HG02870 (cell line): ENCODE measurements at regions not wholly inside any gene's neighbourhood (a gene's known extent, or its start where the extent isn't known, plus 50 kb on each side); places are given as distances from the start of the nearest gene placed in this dataset.
"Not testable (repeated sequence)": the region's sequence is repeated elsewhere in the genome, so short reads cannot be mapped to it uniquely, and the experiment has no call there.

Experiments used
- ATAC-seq: cut with Tn5 transposase; IDR thresholded peaks from one replicate; pipeline ENCODE4 v1.9.1; 2021; ENCODE audit warnings: mild to moderate bottlenecking, moderate library complexity; ENCODE audit not compliant: unreplicated experiment

- no peak for ATAC-seq
These were observed 136.8 kb upstream of the PRKD1 start for GRCh38 chr14:30064454-30064853.

DNA sequence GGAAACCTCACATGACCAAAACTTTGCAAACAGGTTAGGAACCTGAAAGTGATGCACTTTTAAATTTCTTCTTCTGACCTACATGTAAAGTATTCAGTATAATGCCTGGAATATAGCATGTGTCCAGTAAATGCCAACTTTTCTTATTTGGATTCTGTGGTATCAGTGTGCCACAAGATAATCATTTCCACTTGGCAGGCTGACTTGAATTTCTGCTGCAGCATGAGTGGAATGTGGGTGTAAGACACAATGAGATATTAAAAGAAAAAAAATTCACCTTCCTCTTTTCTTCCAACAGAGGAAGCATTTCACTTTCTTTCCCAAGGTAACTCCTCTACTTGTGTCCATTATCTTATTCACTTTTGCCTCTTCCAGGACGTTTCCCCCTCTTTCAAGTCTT lies 141.9 kb upstream of the PRKD1 start:
- ATAC-seq: no peak

DNA sequence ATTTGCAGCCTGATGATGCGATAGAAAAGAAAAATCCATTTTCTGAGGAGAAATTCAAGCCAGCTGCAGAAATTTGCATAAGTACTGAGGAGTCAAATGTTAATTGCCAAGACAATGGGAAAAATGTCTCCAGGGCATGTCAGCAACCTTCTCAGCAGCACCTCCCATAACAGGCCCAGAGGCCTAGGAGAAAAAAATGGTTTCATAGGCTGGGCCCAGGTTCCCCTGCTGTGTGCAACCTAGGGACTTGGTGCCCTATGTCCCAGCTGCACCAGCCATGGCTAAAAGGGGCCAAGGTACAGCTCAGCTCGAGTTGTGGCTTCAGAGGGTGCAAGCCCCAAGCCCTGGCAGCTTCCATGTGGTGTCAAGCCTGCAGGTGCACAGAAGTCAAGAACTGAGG lies 144.8 kb upstream of the PRKD1 start:
- not testable (repeated sequence) for ATAC-seq

DNA sequence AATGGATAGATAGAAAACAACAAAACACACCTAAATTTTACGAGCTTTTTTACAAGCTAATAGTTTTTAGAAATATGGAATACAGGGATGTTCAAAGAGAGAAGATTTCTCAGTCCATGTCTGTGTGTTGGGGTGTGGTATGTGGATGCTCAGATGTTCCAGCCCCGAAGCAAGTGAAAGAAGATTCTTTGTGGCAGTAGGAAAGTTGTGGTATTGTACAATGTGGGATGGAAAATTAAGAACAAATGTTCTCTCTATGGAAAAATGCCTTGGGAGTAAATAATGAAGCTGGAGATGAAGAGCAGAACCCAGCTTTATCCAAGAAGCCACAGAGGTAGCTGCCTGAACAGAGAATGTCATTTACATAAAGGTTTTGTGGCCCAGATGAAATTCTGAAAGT lies 150.3 kb upstream of the PRKD1 start:
- no peak for ATAC-seq

DNA sequence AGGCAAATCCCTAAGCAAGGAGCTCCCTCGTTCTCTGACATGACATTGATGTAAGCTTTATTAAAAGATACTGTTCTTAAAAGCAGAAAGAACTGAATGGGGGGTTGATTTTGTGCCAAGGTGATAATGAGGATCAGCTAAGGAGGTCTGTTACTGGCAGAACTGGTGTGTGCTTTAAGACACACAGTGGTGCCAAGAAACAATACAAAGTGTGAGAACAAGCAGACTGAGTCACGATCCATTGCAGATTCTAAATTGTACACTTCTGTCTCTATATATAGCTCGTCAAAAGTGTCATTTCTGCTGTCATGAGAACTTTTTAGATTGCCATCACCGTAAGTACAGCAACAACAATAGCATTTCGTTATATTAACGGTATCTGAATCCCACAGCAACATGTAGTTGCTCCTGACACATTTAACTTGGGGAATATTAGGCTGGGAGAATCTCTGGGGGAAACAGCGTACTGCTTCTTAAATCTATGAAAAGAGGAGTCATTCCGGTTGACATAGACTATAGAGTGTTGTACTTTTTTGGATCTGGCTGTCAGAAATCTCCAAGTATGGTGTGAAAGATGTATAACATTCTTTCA lies 151.3 kb upstream of the PRKD1 start:
- ATAC-seq: no peak

DNA sequence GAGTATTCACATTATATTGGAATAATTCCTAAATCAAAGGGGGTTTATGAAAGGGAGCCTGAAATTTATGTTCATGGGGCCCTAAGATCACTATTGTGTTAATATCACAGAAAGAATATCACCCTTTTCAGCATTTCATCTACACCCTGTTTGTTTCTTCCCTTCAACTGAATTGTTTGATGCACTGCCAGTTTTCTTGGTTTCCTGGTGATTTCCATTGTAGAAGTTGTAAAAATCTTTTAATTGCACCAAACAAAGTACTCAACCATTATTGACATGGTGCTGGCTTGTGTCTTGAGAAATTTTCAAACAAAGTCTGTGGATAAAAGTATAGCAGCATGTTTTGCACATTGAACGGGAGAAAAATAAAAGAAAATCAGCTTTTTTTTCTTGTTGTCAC lies 154.8 kb upstream of the PRKD1 start:
- no peak for ATAC-seq

DNA sequence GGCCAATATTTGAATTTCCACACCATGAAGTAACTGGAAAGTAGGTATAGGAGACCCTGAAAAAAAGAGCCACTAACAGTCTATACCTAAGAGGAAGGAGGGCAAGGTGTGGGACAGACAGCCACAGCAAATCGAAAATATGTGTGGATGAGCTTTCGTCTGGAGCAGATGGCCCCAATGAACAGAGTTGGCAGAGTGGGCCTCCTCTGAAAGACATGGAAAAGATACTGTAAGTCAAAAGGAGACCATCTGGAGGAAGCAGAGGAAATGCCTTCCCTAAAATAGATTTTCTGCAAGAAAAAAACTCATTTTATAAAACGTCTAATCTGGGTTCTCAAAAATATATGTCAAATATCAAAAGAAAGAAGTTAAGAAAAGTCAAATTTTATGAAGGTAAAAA lies 157.2 kb upstream of the PRKD1 start:
- no peak for ATAC-seq

DNA sequence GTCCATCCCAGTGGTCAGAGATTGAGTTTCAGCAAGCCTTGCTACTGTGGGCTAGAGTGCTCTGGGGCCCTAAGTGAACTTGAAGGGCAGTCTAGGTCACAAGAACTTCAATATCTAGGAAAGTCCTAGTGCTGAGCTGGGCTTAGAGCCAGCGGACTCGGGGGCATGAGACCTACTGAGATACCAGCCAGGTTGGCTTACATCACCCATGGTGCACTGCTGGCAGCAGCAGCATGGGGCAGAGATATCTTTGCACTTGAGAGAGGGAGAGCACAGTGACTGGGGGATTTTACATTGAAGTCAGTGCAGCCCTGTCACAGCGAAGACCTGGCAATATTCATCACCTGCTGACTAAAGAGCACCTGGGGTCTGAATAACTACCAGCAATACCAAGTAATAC lies 158.3 kb upstream of the PRKD1 start:
- ATAC-seq: no peak

DNA sequence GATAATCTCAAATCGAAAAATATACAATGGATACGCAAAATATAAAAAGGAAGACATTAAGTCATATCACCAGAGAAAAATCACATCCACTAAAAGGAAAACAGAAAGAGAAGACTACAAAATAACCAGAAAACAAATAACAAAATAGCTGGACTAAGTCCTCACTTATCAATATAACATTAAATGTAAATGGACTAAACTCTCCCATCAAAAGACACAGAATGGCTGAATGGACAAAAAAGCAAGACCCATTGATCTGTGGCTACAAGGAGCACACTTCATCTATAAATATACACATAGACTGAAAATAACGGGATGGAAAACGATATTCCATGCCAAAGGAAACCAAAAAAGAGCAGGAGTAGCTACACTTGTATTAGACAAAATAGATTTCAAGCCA lies 161.0 kb upstream of the PRKD1 start:
- no peak for ATAC-seq

DNA sequence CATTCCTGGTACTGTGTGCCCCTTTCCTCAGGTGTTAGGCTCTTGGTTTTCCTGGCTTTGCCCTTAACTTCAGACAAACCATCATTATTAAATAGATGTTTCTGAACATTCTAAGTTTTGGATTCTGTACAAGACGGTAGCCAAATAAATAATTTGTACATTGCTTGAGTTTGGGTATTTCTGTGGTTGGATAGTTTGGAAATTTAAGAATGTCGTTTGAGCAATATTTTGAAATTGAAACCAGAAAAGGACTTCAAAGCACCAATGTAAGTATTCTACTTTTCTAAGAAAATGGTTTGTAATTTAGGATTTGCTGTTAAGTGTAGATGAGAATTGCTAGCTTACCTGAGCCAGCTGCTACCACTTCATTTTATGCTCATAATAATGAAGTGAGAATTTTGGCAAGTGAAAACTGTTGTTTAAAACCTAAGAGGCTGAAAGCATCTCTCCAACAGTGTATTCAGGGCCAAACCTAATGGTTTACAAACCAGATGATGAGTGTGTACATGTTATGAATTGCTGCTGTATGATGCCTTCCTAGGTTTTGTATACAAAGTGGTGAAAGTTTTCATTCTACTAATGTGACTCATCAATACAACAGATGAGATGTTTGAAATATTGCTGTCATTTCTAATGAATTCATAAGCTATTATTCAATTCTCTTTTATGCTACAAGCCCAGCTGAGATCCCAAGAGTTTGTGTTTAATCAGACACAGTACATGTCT lies 181.5 kb upstream of the PRKD1 start:
- no peak for ATAC-seq

- no peak for ATAC-seq
These were observed 186.4 kb upstream of the PRKD1 start for GRCh38 chr14:30114051-30114450.

DNA sequence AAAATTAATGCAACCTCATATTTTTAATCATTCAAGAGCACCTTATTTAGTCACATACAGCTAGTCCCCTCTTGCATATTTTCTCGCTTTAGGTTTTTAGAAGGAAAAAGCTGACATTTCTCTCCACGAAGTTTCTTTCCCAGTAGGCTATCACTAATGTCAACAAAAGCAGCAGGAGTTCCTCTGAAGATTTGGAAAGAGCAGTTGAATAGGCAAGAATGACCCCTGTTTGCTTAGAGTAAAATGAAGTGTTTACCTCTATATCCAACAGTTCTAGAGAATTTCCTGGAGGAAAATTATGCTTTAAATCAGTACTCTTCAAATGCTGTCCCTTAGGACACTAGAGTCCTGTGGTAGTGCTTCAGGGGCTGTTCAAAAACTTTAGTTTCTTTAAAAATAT lies 188.1 kb upstream of the PRKD1 start:
- no peak for ATAC-seq

DNA sequence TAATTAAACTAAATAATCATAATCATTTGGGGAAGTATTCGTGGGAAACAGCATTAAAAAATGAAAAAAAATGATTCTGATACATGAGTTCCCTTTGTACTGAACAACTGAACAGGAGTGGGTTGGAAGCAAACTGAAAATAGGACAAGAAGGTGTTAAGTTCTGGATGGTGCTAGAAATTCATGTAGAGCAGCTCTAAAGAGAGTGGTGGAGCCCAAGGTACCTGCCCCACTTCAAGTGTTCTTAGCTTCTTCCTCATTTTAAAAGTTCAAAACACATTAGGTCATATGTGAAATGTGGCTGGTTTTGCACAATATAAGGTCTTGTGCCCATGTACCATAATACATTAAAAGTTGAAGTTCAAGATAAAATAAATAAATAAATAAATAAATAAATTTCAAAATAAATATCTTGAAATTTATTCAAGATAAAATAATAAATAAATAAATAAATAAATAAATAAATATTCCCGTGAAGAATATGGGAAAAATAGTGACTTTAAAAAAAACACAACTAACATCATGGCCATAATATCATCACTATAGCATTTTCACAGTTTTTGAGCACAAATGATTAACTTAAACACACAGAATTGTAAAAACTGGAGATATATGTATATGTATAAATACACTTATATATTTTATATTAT lies 191.5 kb upstream of the PRKD1 start:
- no peak for ATAC-seq

DNA sequence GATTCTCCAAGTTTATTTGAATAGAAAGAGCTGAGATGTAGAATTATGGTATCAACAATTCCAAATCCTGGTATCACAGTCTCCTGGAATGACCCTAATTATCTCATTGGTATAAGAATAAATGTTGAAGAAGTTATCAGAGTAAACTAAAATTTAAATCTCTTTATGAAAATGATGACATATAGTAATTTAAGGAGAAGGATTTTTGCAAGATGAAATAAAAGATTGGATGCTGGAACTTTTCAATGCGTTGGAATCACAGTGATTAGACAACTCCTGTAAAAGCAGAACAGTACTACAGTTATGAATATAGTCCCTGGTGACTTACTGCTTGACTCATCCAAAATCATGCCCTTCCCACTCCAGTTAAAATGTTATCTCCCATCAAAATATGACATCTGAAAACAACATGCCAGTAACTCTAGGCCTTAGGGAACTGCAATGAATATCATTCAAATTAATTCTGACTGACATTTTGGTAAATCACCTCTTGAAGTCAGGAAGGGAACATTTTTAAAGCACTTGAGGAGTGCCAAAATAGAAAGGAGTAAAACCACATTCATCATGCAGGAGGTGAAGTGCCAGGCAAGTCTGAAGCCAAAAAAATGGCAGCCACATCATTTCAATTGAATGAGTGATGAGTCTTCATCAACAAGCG lies 197.8 kb upstream of the PRKD1 start:
- ATAC-seq: no peak

GRCh38 chr14:30129807-30130206 lies 202.2 kb upstream of the PRKD1 start:
- ATAC-seq: no peak

DNA sequence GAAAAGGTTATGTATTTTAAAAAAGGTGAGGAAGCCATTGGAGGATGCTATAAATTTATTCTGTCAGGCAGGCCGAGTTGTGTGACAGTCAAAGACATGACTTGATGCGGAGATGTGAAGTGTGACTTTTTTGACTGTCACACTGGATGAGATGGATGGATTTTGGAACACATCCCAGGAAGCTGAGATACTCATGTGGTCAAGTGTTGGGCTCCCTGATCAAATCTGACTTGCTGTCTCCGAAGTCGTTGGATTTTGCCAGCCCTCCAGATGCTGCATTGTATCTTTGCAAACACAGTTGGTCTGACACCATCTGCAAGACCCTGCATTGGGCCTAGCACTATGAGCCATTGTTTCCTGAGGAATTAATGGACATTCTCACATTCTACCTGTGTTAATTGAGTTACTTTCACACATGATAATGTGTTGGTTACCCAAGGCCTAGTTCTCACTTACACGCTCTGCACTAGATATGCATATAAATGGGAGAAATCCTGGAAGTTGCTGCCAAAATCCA lies 204.0 kb upstream of the PRKD1 start:
- ATAC-seq: no peak

- no peak for ATAC-seq
These were observed 204.5 kb upstream of the PRKD1 start for GRCh38 chr14:30132196-30132595.

GRCh38 chr14:30134936-30135335 lies 207.3 kb upstream of the PRKD1 start:
- no peak for ATAC-seq

DNA sequence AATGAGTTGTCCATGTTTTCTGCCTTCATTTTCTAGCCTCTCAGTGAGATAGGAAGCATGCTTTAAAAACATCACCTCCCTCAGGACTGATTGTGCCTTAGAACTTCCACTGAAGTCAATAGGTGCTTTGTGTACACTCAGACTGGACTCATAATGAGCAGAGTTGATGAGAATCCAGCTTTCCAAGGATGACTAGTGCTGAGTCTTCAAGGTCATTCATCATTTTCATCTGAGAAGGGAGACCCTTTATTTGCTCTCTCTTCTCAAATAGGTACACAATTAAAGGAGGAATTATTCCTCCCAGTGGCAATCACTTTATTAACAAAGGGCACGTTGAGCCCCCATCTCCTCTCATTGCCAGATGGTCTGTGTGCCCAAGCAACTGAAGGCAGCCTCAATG lies 210.9 kb upstream of the PRKD1 start:
- no peak for ATAC-seq

GRCh38 chr14:30142216-30142615 lies 214.6 kb upstream of the PRKD1 start:
- ATAC-seq: no peak

DNA sequence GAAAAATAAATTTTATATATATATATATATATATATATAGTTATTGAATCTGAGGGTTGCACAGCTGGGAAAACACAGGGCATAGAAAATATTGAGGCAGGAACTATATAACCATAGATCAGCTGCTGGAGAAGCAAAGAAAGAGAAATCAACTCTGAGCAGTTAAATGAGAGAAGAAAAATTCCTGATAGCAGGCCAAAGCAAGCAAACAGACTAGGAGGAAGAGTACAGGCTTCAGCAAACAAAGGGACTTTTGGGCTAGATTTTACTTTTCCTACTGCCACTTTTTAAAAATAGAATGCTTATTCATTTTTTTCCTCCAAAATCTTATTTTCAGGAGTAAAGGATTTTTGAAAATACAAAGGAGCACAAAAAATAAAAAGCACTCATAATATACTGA lies 216.0 kb upstream of the PRKD1 start:
- no peak for ATAC-seq

GRCh38 chr14:30153717-30154116 lies 226.1 kb upstream of the PRKD1 start:
- ATAC-seq: no peak
